ENCODE measurements at regions not wholly inside any gene's neighbourhood (a gene's known extent, or its start where the extent isn't known, plus 50 kb on each side); places are given as distances from the start of the nearest gene placed in this dataset.
A peak's percentile ranks its signal among the peaks of the same experiment; 100 is the strongest.

GRCh38 chr1:166698771-166699170 lies 140.5 kb upstream of the POGK start:
- Histone ChIP-seq H3K9ac (ENCODE audit: low read length) (no peak overlapping the region), H3K23ac (ENCODE audit: low read length) (no peak overlapping the region), H2BK15ac (replicated peaks; ENCODE audit: low read depth) (no peak overlapping the region), H2BK120ac (ENCODE audit: low read depth, low read length) (no peak overlapping the region), H3K4me2 (ENCODE audit: low read length) (no peak overlapping the region), H3K27ac (ENCODE audit: low read depth, low read length) (no peak overlapping the region), H3K4ac (ENCODE audit: low read depth, low read length) (no peak overlapping the region), H3K79me2 (ENCODE audit: control insufficient read depth, insufficient read depth, low read length) (no peaks in the 10 kb centered on the region), H3K27me3 (ENCODE audit: insufficient read depth, low read length, poor library complexity) (no peaks in the 10 kb centered on the region), H2AK5ac (ENCODE audit: low read length) (no peak overlapping the region), H3K18ac (ENCODE audit: low read length) (no peak overlapping the region), H2BK5ac (ENCODE audit: low read length) (no peak overlapping the region), H3K4me1 (ENCODE audit: control insufficient read depth, low read depth, low read length) (no peaks in the 10 kb centered on the region), H4K5ac (ENCODE audit: low read length) (no peak overlapping the region), H3K36me3 (ENCODE audit: control insufficient read depth, insufficient read depth, low read length) (no peaks in the 10 kb centered on the region), H3K56ac (ENCODE audit: low read length) (no peak overlapping the region), H3K4me3 (ENCODE audit: low read length) (no peak overlapping the region), H4K8ac (ENCODE audit: low read depth, low read length) (no peak overlapping the region), H3K79me1 (ENCODE audit: low read length) (no peaks in the 10 kb centered on the region)
- WGBS (ENCODE audit: extremely low coverage, insufficient coverage, low lambda C conversion rate): no CpG with 5 or more reads among the region's 4 CpGs
- DNase-seq: no peak

- Histone ChIP-seq H3K27ac (ENCODE audit: low read depth, low read length) (no peak overlapping the region), H3K79me2 (ENCODE audit: control insufficient read depth, insufficient read depth, low read length) (no peaks in the 10 kb centered on the region), H3K27me3 (ENCODE audit: insufficient read depth, low read length, poor library complexity) (no peaks in the 10 kb centered on the region), H3K79me1 (ENCODE audit: low read length) (no peaks in the 10 kb centered on the region), H3K36me3 (ENCODE audit: control insufficient read depth, insufficient read depth, low read length) (no peaks in the 10 kb centered on the region), H4K8ac (ENCODE audit: low read depth, low read length) (no peak overlapping the region), H3K4me1 (ENCODE audit: control insufficient read depth, low read depth, low read length) (no peaks in the 10 kb centered on the region), H2BK15ac (replicated peaks; ENCODE audit: low read depth) (no peak overlapping the region), H3K9ac (ENCODE audit: low read length) (no peak overlapping the region), H4K5ac (ENCODE audit: low read length) (no peak overlapping the region), H3K4me3 (ENCODE audit: low read length) (no peak overlapping the region), H3K4me2 (ENCODE audit: low read length) (no peak overlapping the region), H3K23ac (ENCODE audit: low read length) (no peak overlapping the region), H2BK120ac (ENCODE audit: low read depth, low read length) (no peak overlapping the region), H3K56ac (ENCODE audit: low read length) (no peak overlapping the region), H3K18ac (ENCODE audit: low read length) (no peak overlapping the region), H3K4ac (ENCODE audit: low read depth, low read length) (no peak overlapping the region), H2AK5ac (ENCODE audit: low read length) (no peak overlapping the region), H2BK5ac (ENCODE audit: low read length) (no peak overlapping the region)
- WGBS (ENCODE audit: extremely low coverage, insufficient coverage, low lambda C conversion rate): no CpG with 5 or more reads among the region's 5 CpGs
- DNase-seq: no peak
Measured at GRCh38 chr1:166699613-166700012, 139.7 kb upstream of the POGK start.

GRCh38 chr1:166700696-166701095 lies 138.6 kb upstream of the POGK start:
- no peaks in the 10 kb centered on the region for H3K36me3 ChIP-seq (ENCODE audit: control insufficient read depth, insufficient read depth, low read length)
- H3K27ac ChIP-seq (ENCODE audit: low read depth, low read length): no peak overlapping the region
- no peak overlapping the region for H3K18ac ChIP-seq (ENCODE audit: low read length)
- no peak overlapping the region for H2BK5ac ChIP-seq (ENCODE audit: low read length)
- no peaks in the 10 kb centered on the region for H3K79me2 ChIP-seq (ENCODE audit: control insufficient read depth, insufficient read depth, low read length)
- no peak overlapping the region for H3K4me3 ChIP-seq (ENCODE audit: low read length)
- H3K56ac ChIP-seq (ENCODE audit: low read length): no peak overlapping the region
- no peak overlapping the region for H4K8ac ChIP-seq (ENCODE audit: low read depth, low read length)
- H3K23ac ChIP-seq (ENCODE audit: low read length): no peak overlapping the region
- DNase-seq: peak; percentile 45
- no peak overlapping the region for H3K4ac ChIP-seq (ENCODE audit: low read depth, low read length)
- H3K4me2 ChIP-seq (ENCODE audit: low read length): no peak overlapping the region
- no peaks in the 10 kb centered on the region for H3K4me1 ChIP-seq (ENCODE audit: control insufficient read depth, low read depth, low read length)
- H3K79me1 ChIP-seq (ENCODE audit: low read length): no peaks in the 10 kb centered on the region
- H2BK15ac ChIP-seq (replicated peaks; ENCODE audit: low read depth): no peak overlapping the region
- H2AK5ac ChIP-seq (ENCODE audit: low read length): no peak overlapping the region
- no CpG with 5 or more reads among the region's 4 CpGs for WGBS (ENCODE audit: extremely low coverage, insufficient coverage, low lambda C conversion rate)
- H3K9ac ChIP-seq (ENCODE audit: low read length): no peak overlapping the region
- H2BK120ac ChIP-seq (ENCODE audit: low read depth, low read length): no peak overlapping the region
- no peaks in the 10 kb centered on the region for H3K27me3 ChIP-seq (ENCODE audit: insufficient read depth, low read length, poor library complexity)
- H4K5ac ChIP-seq (ENCODE audit: low read length): no peak overlapping the region

GRCh38 chr1:166701603-166702100 lies 137.6 kb upstream of the POGK start:
- H2BK120ac ChIP-seq (ENCODE audit: low read depth, low read length): no peak overlapping the region
- H3K79me2 ChIP-seq (ENCODE audit: control insufficient read depth, insufficient read depth, low read length): no peaks in the 10 kb centered on the region
- no peak overlapping the region for H3K18ac ChIP-seq (ENCODE audit: low read length)
- DNase-seq: no peak
- no peaks in the 10 kb centered on the region for H3K27me3 ChIP-seq (ENCODE audit: insufficient read depth, low read length, poor library complexity)
- no peak overlapping the region for H2BK15ac ChIP-seq (replicated peaks; ENCODE audit: low read depth)
- H3K79me1 ChIP-seq (ENCODE audit: low read length): no peaks in the 10 kb centered on the region
- H3K4me3 ChIP-seq (ENCODE audit: low read length): no peak overlapping the region
- H2AK5ac ChIP-seq (ENCODE audit: low read length): no peak overlapping the region
- H3K4me1 ChIP-seq (ENCODE audit: control insufficient read depth, low read depth, low read length): no peaks in the 10 kb centered on the region
- H4K5ac ChIP-seq (ENCODE audit: low read length): no peak overlapping the region
- H3K4me2 ChIP-seq (ENCODE audit: low read length): no peak overlapping the region
- no peak overlapping the region for H2BK5ac ChIP-seq (ENCODE audit: low read length)
- WGBS (ENCODE audit: extremely low coverage, insufficient coverage, low lambda C conversion rate): no CpG with 5 or more reads among the region's 1 CpG
- H3K23ac ChIP-seq (ENCODE audit: low read length): no peak overlapping the region
- H4K8ac ChIP-seq (ENCODE audit: low read depth, low read length): no peak overlapping the region
- H3K56ac ChIP-seq (ENCODE audit: low read length): no peak overlapping the region
- H3K36me3 ChIP-seq (ENCODE audit: control insufficient read depth, insufficient read depth, low read length): no peaks in the 10 kb centered on the region
- no peak overlapping the region for H3K27ac ChIP-seq (ENCODE audit: low read depth, low read length)
- H3K4ac ChIP-seq (ENCODE audit: low read depth, low read length): no peak overlapping the region
- H3K9ac ChIP-seq (ENCODE audit: low read length): no peak overlapping the region

- no peaks in the 10 kb centered on the region for H3K27me3 ChIP-seq (ENCODE audit: insufficient read depth, low read length, poor library complexity)
- no peak overlapping the region for H4K5ac ChIP-seq (ENCODE audit: low read length)
- no peak overlapping the region for H3K4me3 ChIP-seq (ENCODE audit: low read length)
- H3K79me1 ChIP-seq (ENCODE audit: low read length): no peaks in the 10 kb centered on the region
- H3K4me1 ChIP-seq (ENCODE audit: control insufficient read depth, low read depth, low read length): no peaks in the 10 kb centered on the region
- H3K79me2 ChIP-seq (ENCODE audit: control insufficient read depth, insufficient read depth, low read length): no peaks in the 10 kb centered on the region
- no peak overlapping the region for H3K27ac ChIP-seq (ENCODE audit: low read depth, low read length)
- no peak overlapping the region for H3K4me2 ChIP-seq (ENCODE audit: low read length)
- no peak overlapping the region for H2BK120ac ChIP-seq (ENCODE audit: low read depth, low read length)
- no peak overlapping the region for H3K9ac ChIP-seq (ENCODE audit: low read length)
- no peak overlapping the region for H3K23ac ChIP-seq (ENCODE audit: low read length)
- no peak overlapping the region for H3K56ac ChIP-seq (ENCODE audit: low read length)
- H4K8ac ChIP-seq (ENCODE audit: low read depth, low read length): no peak overlapping the region
- peak; percentile 13 for DNase-seq
- H2BK5ac ChIP-seq (ENCODE audit: low read length): no peak overlapping the region
- H3K18ac ChIP-seq (ENCODE audit: low read length): no peak overlapping the region
- WGBS (ENCODE audit: extremely low coverage, insufficient coverage, low lambda C conversion rate): no CpG with 5 or more reads among the region's 2 CpGs
- H2AK5ac ChIP-seq (ENCODE audit: low read length): no peak overlapping the region
- H3K4ac ChIP-seq (ENCODE audit: low read depth, low read length): no peak overlapping the region
- H2BK15ac ChIP-seq (replicated peaks; ENCODE audit: low read depth): no peak overlapping the region
- no peaks in the 10 kb centered on the region for H3K36me3 ChIP-seq (ENCODE audit: control insufficient read depth, insufficient read depth, low read length)
Measured at GRCh38 chr1:166703141-166703540, 136.1 kb upstream of the POGK start.

GRCh38 chr1:166703726-166704462 lies 135.4 kb upstream of the POGK start:
- Histone ChIP-seq H3K4me3 (ENCODE audit: low read length) (no peak overlapping the region), H3K36me3 (ENCODE audit: control insufficient read depth, insufficient read depth, low read length) (no peaks in the 10 kb centered on the region), H3K9ac (ENCODE audit: low read length) (no peak overlapping the region), H3K56ac (ENCODE audit: low read length) (no peak overlapping the region), H3K23ac (ENCODE audit: low read length) (no peak overlapping the region), H3K79me2 (ENCODE audit: control insufficient read depth, insufficient read depth, low read length) (no peaks in the 10 kb centered on the region), H3K18ac (ENCODE audit: low read length) (no peak overlapping the region), H3K27ac (ENCODE audit: low read depth, low read length) (no peak overlapping the region), H2AK5ac (ENCODE audit: low read length) (no peak overlapping the region), H3K27me3 (ENCODE audit: insufficient read depth, low read length, poor library complexity) (no peaks in the 10 kb centered on the region), H2BK15ac (replicated peaks; ENCODE audit: low read depth) (no peak overlapping the region), H3K4me1 (ENCODE audit: control insufficient read depth, low read depth, low read length) (no peaks in the 10 kb centered on the region), H4K5ac (ENCODE audit: low read length) (no peak overlapping the region), H4K8ac (ENCODE audit: low read depth, low read length) (no peak overlapping the region), H2BK5ac (ENCODE audit: low read length) (no peak overlapping the region), H2BK120ac (ENCODE audit: low read depth, low read length) (no peak overlapping the region), H3K4ac (ENCODE audit: low read depth, low read length) (no peak overlapping the region), H3K79me1 (ENCODE audit: low read length) (no peaks in the 10 kb centered on the region), H3K4me2 (ENCODE audit: low read length) (no peak overlapping the region)
- DNase-seq: no peak
- WGBS (ENCODE audit: extremely low coverage, insufficient coverage, low lambda C conversion rate): no CpG with 5 or more reads among the region's 4 CpGs
